DMS53 treated with DMSO at 0.1 percent for 48 hours (cell line): ENCODE measurements at regions not wholly inside any gene's neighbourhood (a gene's known extent, or its start where the extent isn't known, plus 50 kb on each side); places are given as distances from the start of the nearest gene placed in this dataset.

Experiments
- DNase-seq: peaks from one replicate; lab custom pipeline; 2025; ENCODE audit not compliant: unreplicated experiment; lab: John Stamatoyannopoulos, UW

DNA sequence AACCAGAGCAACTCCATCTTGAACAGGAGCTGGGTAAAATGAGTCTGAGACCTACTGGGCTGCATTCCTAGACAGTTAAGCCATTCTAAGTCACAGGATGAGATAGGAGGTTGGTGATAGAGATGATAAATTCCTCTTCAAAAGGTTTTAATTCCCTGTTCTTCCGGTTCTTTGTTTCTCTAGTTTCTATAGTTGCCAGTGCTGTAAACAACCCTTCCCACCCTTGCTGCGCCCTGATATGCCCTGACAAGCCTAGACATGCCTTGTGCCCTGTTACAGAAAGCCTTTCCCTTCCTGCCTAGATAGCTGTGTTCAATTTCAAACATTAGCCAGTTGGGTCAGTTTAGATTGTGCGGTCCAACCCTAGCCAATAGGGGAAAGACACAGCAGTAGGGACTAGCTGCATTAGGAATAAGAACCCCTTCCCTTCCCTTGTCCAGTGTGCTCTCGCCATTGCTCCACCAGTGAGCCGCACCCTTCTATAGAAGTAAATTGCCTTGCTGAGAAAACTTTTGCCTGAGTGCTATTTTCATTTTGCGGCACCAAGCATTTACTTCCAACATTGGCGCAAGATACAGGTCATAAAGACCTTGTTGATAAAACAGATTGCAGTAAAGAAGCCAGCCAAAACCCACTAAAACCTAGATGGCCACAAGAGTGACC is 52.5 kb upstream of the CCN2 start:
- DNase-seq: no peak
